ENCODE measurements at regions not wholly inside any gene's neighbourhood (a gene's known extent, or its start where the extent isn't known, plus 50 kb on each side); places are given as distances from the start of the nearest gene placed in this dataset.

- Histone ChIP-seq H3K4me3 (no peak overlapping the region), H3K9me3 (replicated peaks) (no peaks in the 10 kb centered on the region), H3K36me3 (no peaks in the 10 kb centered on the region), H3K27me3 (ENCODE audit: low read depth) (peaks cover 10% of the 10 kb centered on the region), H3K4me1 (no peaks in the 10 kb centered on the region), H3K27ac (replicated peaks) (no peak overlapping the region)
- no peak for DNase-seq
- TF ChIP-seq CTCF (IDR thresholded peaks at IDR 0.05; ENCODE audit: borderline replicate concordance), result no peak
- intact Hi-C loops (cut with micrococcal nuclease), result no loop called here
These were observed 73.9 kb upstream of the SIX2 start for GRCh38 chr2:45083175-45083574.

- intact Hi-C loops (cut with micrococcal nuclease), result no loop called here
- Histone ChIP-seq H3K36me3 (no peaks in the 10 kb centered on the region), H3K9me3 (replicated peaks) (no peaks in the 10 kb centered on the region), H3K27me3 (ENCODE audit: low read depth) (peaks cover 59% of the 10 kb centered on the region), H3K4me3 (no peak overlapping the region), H3K4me1 (no peaks in the 10 kb centered on the region), H3K27ac (replicated peaks) (no peak overlapping the region)
- no peak for TF ChIP-seq CTCF (IDR thresholded peaks at IDR 0.05; ENCODE audit: borderline replicate concordance)
- DNase-seq, result no peak
These were observed 65.5 kb upstream of the SIX2 start for GRCh38 chr2:45074713-45075112.

GRCh38 chr2:45072862-45073237 is 63.6 kb upstream of the SIX2 start:
- TF ChIP-seq CTCF (IDR thresholded peaks at IDR 0.05; ENCODE audit: borderline replicate concordance), result no peak
- intact Hi-C loops (cut with micrococcal nuclease), result no loop called here
- no peaks in the 10 kb centered on the region for H3K4me1 ChIP-seq
- H3K27ac ChIP-seq (replicated peaks), result no peak overlapping the region
- no peak overlapping the region for H3K4me3 ChIP-seq
- DNase-seq, result no peak
- H3K9me3 ChIP-seq (replicated peaks), result no peaks in the 10 kb centered on the region
- no peaks in the 10 kb centered on the region for H3K36me3 ChIP-seq
- peaks cover 78% of the 10 kb centered on the region for H3K27me3 ChIP-seq (ENCODE audit: low read depth)

- Histone ChIP-seq H3K27me3 (ENCODE audit: low read depth) (peaks cover 83% of the 10 kb centered on the region), H3K27ac (replicated peaks) (no peak overlapping the region), H3K4me1 (no peaks in the 10 kb centered on the region), H3K9me3 (replicated peaks) (no peaks in the 10 kb centered on the region), H3K4me3 (no peak overlapping the region), H3K36me3 (no peaks in the 10 kb centered on the region)
- no peak for TF ChIP-seq CTCF (IDR thresholded peaks at IDR 0.05; ENCODE audit: borderline replicate concordance)
- intact Hi-C loops (cut with micrococcal nuclease), result no loop called here
- DNase-seq, result no peak
These were observed 63.0 kb upstream of the SIX2 start for GRCh38 chr2:45072064-45072861.

- TF ChIP-seq CTCF (IDR thresholded peaks at IDR 0.05; ENCODE audit: borderline replicate concordance), result no peak
- no peak overlapping the region for H3K4me3 ChIP-seq
- H3K27ac ChIP-seq (replicated peaks), result no peak overlapping the region
- no peak for DNase-seq
- H3K9me3 ChIP-seq (replicated peaks), result no peaks in the 10 kb centered on the region
- intact Hi-C loops (cut with micrococcal nuclease), result no loop called here
- no peaks in the 10 kb centered on the region for H3K36me3 ChIP-seq
- H3K27me3 ChIP-seq (ENCODE audit: low read depth), result peaks cover 95% of the 10 kb centered on the region
- H3K4me1 ChIP-seq, result no peaks in the 10 kb centered on the region
These were observed 60.9 kb upstream of the SIX2 start for GRCh38 chr2:45070113-45070652.
